Loucy (cell line): ENCODE measurements at regions not wholly inside any gene's neighbourhood (a gene's known extent, or its start where the extent isn't known, plus 50 kb on each side); places are given as distances from the start of the nearest gene placed in this dataset.

Experiments
- H2AFZ ChIP-seq: fragments of 200-600 bp; sonication (generic); 2 replicates; pipeline ENCODE4 v1.6.0; 2016; ENCODE audit warnings: antibody characterized with exemption, mild to moderate bottlenecking, low read length, moderate library complexity
- H3F3A ChIP-seq: fragments of 200-600 bp; 2 replicates; pipeline ENCODE4 v1.6.0; 2016; ENCODE audit warnings: antibody characterized with exemption, low read depth, mild to moderate bottlenecking
- H3K27me3 ChIP-seq: fragments of 200-600 bp; sonication (generic); 2 replicates; pipeline ENCODE4 v1.6.1; 2014; ENCODE audit warnings: low read length, mild to moderate bottlenecking; ENCODE audit not compliant: insufficient read depth, poor library complexity, severe bottlenecking
- H3K36me3 ChIP-seq: fragments of 200-600 bp; sonication (generic); 2 replicates; pipeline ENCODE4 v1.6.1; 2016; ENCODE audit warnings: low read length; ENCODE audit not compliant: insufficient read depth
- H3K4me1 ChIP-seq: fragments of 200-600 bp; sonication (generic); 2 replicates; pipeline ENCODE4 v1.5.1; 2014; ENCODE audit warnings: low read length, mild to moderate bottlenecking; ENCODE audit not compliant: insufficient read depth, poor library complexity, severe bottlenecking
- H3K4me2 ChIP-seq: fragments of 200-600 bp; sonication (generic); 2 replicates; pipeline ENCODE4 v1.6.0; 2014; ENCODE audit warnings: antibody characterized with exemption, low read length, low read depth, mild to moderate bottlenecking; ENCODE audit not compliant: poor library complexity, severe bottlenecking
- H3K4me3 ChIP-seq: fragments of 200-600 bp; sonication (generic); 2 replicates; pipeline ENCODE4 v1.5.1; 2014; ENCODE audit warnings: low read length, mild to moderate bottlenecking, mixed read lengths; ENCODE audit not compliant: poor library complexity, severe bottlenecking
- H3K79me2 ChIP-seq: fragments of 200-600 bp; sonication (generic); 2 replicates; pipeline ENCODE4 v1.6.1; 2014; ENCODE audit warnings: low read length; ENCODE audit not compliant: insufficient read depth
- H3K9ac ChIP-seq: fragments of 200-600 bp; sonication (generic); 2 replicates; pipeline ENCODE4 v1.6.0; 2014; ENCODE audit warnings: mild to moderate bottlenecking, low read depth, low read length, moderate library complexity; ENCODE audit not compliant: poor library complexity, severe bottlenecking
- H3K9me2 ChIP-seq: fragments of 200-600 bp; sonication (generic); replicated peaks from 2 replicates; pipeline ENCODE4 v1.6.1; 2016; ENCODE audit warnings: low read depth, low read length, mixed read lengths
- H3K9me3 ChIP-seq: fragments of 200-600 bp; sonication (generic); 2 replicates; pipeline ENCODE4 v1.6.1; 2014; ENCODE audit warnings: mild to moderate bottlenecking, antibody characterized with exemption, low read length, low read depth; ENCODE audit not compliant: insufficient read depth
- H4K20me1 ChIP-seq: fragments of 200-600 bp; sonication (generic); 2 replicates; pipeline ENCODE4 v1.6.0; 2014; ENCODE audit warnings: antibody characterized with exemption, low read length, mild to moderate bottlenecking; ENCODE audit not compliant: insufficient read depth, poor library complexity, severe bottlenecking
- EZH2phosphoT487 ChIP-seq: fragments of 200-600 bp; IDR thresholded peaks from 2 replicates; pipeline ENCODE4 v1.6.1; 2018; ENCODE audit warnings: antibody characterized with exemption, mild to moderate bottlenecking, moderate library complexity, borderline replicate concordance
- TF ChIP-seq, protein P1 (sequence below): fragments of 200-600 bp; sonication (generic); conservative IDR thresholded peaks from 2 replicates; pipeline ENCODE4 v1.5.1; 2014; ENCODE audit warnings: mild to moderate bottlenecking, antibody characterized with exemption, low read length

- no peaks in the 10 kb centered on the region for H3K36me3 ChIP-seq
- H3K79me2 ChIP-seq: no peaks in the 10 kb centered on the region
- no peak overlapping the region for H3K9ac ChIP-seq
- H3K4me1 ChIP-seq: no peaks in the 10 kb centered on the region
- peaks cover under 1% of the 10 kb centered on the region; the same call in 1 of the 2 replicates for H3K9me3 ChIP-seq
- no peaks in the 10 kb centered on the region for H4K20me1 ChIP-seq
- TF ChIP-seq, protein P1, sequence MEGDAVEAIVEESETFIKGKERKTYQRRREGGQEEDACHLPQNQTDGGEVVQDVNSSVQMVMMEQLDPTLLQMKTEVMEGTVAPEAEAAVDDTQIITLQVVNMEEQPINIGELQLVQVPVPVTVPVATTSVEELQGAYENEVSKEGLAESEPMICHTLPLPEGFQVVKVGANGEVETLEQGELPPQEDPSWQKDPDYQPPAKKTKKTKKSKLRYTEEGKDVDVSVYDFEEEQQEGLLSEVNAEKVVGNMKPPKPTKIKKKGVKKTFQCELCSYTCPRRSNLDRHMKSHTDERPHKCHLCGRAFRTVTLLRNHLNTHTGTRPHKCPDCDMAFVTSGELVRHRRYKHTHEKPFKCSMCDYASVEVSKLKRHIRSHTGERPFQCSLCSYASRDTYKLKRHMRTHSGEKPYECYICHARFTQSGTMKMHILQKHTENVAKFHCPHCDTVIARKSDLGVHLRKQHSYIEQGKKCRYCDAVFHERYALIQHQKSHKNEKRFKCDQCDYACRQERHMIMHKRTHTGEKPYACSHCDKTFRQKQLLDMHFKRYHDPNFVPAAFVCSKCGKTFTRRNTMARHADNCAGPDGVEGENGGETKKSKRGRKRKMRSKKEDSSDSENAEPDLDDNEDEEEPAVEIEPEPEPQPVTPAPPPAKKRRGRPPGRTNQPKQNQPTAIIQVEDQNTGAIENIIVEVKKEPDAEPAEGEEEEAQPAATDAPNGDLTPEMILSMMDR: no peak
- TF ChIP-seq EZH2phosphoT487: no peak
- H2AFZ ChIP-seq: no peak overlapping the region
- H3K9me2 ChIP-seq: no peaks in the 10 kb centered on the region
- H3K4me3 ChIP-seq: no peak overlapping the region
- no peaks in the 10 kb centered on the region for H3K27me3 ChIP-seq
- no peak overlapping the region for H3K4me2 ChIP-seq
- H3F3A ChIP-seq: no peaks in the 10 kb centered on the region
These were observed 517.0 kb downstream of the SQOR start for GRCh38 chr15:46151786-46152185.

DNA sequence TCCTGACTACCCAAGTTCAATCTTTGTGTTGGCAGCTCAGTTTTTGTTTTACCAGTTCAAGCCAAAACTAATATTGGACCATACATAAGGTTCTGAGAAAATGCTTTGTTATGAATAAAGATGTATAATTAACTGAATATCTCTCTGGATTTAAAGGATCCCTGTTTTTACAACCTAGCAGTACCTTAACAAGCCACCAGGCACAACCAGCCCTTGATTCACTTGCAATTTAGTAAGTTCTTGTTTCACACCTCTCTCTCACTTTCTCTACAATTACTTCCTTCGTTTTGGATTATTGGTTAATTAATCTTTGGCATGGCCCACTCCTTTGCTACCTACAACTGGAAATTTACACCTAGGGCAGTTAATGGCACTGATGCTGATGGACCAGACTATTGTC is 531.9 kb downstream of the SQOR start:
- H3K9me2 ChIP-seq: no peaks in the 10 kb centered on the region
- H3K27me3 ChIP-seq: no peaks in the 10 kb centered on the region
- no peak overlapping the region for H3K4me3 ChIP-seq
- no peak overlapping the region for H3K9ac ChIP-seq
- H2AFZ ChIP-seq: no peak overlapping the region
- peaks cover 12% of the 10 kb centered on the region; the same call in 1 of the 2 replicates for H3K9me3 ChIP-seq
- no peaks in the 10 kb centered on the region for H3K79me2 ChIP-seq
- H4K20me1 ChIP-seq: no peaks in the 10 kb centered on the region
- no peak for TF ChIP-seq EZH2phosphoT487
- TF ChIP-seq, protein P1: no peak
- H3F3A ChIP-seq: no peaks in the 10 kb centered on the region
- H3K36me3 ChIP-seq: no peaks in the 10 kb centered on the region
- H3K4me1 ChIP-seq: no peaks in the 10 kb centered on the region
- H3K4me2 ChIP-seq: no peak overlapping the region

DNA sequence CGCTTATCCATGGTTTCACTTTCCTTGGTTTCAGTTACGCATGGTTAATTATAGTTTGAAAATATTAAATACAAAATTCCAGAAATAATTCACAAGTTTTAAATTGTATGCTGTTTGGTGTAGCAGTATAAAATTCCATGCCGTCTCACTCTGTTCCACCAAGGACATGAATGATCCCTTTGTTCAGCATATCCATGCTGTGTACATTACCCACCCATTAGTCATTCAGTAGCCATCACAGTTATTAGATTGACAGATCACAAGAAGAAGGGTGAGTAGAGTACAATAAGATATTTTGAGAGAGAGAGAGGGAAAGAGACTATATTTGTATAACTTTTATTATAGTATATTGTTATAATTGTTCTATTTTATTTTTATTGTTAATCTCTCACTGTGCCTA is 535.5 kb downstream of the SQOR start:
- H3K4me2 ChIP-seq: no peak overlapping the region
- peaks cover 15% of the 10 kb centered on the region; the same call in 1 of the 2 replicates for H3K9me3 ChIP-seq
- no peaks in the 10 kb centered on the region for H3K9me2 ChIP-seq
- H2AFZ ChIP-seq: no peak overlapping the region
- H3K9ac ChIP-seq: no peak overlapping the region
- TF ChIP-seq EZH2phosphoT487: no peak
- TF ChIP-seq, protein P1: no peak
- H3K4me1 ChIP-seq: no peaks in the 10 kb centered on the region
- no peaks in the 10 kb centered on the region for H3F3A ChIP-seq
- H3K36me3 ChIP-seq: no peaks in the 10 kb centered on the region
- no peak overlapping the region for H3K4me3 ChIP-seq
- no peaks in the 10 kb centered on the region for H3K27me3 ChIP-seq
- no peaks in the 10 kb centered on the region for H3K79me2 ChIP-seq
- H4K20me1 ChIP-seq: no peaks in the 10 kb centered on the region
